ENCODE measurements at regions not wholly inside any gene's neighbourhood (a gene's known extent, or its start where the extent isn't known, plus 50 kb on each side); places are given as distances from the start of the nearest gene placed in this dataset.

DNA sequence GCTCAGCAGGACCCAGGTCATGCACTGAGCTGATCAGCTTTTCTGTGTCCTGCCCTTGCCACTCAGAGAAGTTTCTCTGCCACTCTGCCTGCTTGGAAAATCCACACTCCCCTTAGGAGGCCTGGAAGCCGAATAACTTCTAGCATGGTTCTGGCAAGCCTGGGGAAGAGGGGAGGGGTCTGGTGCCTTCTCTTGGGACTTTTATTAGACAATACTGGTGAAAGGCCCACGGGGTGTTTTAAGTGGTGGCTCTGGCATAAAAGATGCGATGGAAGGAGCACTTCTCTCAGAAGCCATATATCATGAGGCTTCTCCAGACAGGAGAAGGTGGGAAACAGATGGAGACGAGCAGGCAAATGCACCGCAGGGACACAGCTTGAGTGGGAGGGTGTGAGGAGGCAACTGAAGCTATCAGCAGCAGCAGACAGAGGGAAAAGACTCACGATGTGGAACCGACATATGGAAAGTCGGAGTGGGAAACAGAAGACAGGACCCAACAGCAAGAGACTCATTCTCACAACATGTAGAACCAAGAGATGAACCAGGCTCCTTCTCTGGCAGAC lies 141.8 kb upstream of the CTNNA2 start:
- in situ Hi-C loops (cut with HindIII; ENCODE audit: low pct_unique_long_range_greater_than_20kb, low sequenced_read_pairs) = no loop called here
- no peak for DNase-seq (ENCODE audit: low read depth, low spot score)

DNA sequence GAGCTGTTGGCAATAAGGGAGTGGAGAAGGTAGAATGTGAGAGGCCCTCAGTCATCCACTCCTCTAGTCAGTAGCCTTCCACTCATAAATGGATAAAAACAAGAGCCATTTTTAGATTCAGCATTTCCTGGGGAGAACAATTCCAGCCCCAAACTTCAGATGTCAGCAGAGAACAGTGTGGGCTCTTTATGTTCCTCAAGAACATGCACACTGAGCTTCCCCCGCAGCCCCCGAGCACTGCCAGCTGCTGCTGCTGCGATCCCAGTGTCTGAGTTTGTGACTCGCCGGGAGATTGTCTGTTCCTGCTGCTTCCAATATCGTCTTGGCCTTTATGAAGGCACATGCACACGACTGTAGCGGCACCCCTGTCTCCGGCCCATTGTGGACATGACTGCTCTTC lies 143.7 kb upstream of the CTNNA2 start:
- in situ Hi-C loops (cut with HindIII; ENCODE audit: low pct_unique_long_range_greater_than_20kb, low sequenced_read_pairs) = no loop called here
- no peak for DNase-seq (ENCODE audit: low read depth, low spot score)

DNA sequence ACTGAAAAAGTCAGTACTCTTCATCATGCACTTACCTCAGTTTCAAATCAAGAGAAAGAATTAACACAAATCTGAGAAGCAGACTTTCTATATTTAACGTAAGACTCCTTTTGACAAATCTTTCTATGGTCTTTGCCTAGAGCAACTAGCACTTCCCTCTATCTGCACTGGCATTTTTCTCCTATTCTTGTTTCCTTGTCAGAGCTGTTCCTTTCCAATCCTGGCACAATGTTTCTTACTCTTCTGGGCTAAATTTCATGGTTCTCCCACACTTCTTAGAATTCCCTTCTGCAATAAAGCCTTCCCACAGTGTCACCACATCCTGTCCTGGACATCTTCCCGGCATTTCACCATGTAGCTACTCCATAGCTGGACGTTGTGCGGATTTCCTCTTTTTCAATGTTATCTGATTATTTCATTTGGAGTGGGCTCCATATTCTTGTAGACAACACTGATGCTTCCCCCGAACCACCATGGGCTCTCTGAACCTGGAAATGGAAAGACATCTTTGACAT lies 144.7 kb upstream of the CTNNA2 start:
- DNase-seq (ENCODE audit: low read depth, low spot score) = no peak
- in situ Hi-C loops (cut with HindIII; ENCODE audit: low pct_unique_long_range_greater_than_20kb, low sequenced_read_pairs) = no loop called here

DNA sequence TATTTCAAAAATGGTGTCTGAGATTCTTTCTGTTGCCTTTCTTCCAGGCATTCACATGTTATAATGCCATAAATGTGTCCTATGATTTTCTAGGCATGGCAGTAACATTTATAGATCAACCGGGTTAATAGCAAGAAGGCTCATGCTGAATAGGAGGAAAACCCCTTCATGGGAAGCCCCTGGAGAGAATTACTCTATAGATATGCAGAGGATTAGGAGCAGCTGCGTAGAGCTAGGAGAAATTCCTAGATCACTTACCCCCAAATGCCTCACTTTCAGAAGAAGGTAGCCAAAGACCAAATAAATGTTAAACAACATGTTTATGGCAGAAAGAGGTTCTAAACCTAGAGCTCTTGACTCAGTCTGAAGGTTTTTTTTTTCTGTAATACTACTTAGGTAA lies 153.4 kb upstream of the CTNNA2 start:
- in situ Hi-C loops (cut with HindIII; ENCODE audit: low pct_unique_long_range_greater_than_20kb, low sequenced_read_pairs) = no loop called here
- DNase-seq (ENCODE audit: low read depth, low spot score) = no peak

DNA sequence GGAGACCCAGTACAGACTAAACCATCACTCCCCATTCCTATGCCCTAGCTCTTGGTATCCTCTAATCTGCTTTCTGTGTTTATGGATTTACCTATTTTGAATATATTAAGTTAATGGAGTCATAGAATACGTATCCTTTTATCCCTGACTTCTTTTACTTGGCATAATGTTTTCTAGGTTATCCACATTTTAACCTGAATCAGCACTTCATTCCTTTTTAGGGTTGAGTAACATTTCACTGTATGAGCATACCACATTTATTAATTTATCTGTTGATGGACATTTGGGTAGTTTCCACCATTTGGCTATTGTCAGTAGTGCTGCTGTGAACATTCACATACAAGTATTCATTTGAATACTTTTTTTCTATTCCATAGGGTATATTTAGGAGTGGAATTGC lies 157.3 kb upstream of the CTNNA2 start:
- in situ Hi-C loops (cut with HindIII; ENCODE audit: low pct_unique_long_range_greater_than_20kb, low sequenced_read_pairs) = no loop called here
- DNase-seq (ENCODE audit: low read depth, low spot score) = no peak

DNA sequence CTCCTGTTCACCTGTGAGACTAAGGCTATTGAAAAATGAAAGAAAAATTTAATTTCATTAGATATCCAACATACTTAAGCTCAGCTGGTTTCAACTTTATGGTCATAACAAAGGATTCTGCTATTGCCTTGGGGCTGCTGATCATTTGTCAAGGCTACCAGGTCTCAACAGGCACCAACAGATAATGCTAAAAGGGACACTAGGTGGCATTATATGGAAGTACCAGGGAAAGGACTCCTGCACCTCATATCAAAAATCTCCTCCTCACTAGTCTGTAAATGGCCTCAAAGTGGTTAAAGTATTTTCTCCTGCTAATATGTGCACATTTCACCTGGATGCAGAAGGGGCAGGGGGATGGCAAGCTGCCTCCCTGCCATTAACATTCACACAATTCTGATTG lies 167.9 kb upstream of the REG3A start:
- DNase-seq (ENCODE audit: low read depth, low spot score) = peak; percentile 35

DNA sequence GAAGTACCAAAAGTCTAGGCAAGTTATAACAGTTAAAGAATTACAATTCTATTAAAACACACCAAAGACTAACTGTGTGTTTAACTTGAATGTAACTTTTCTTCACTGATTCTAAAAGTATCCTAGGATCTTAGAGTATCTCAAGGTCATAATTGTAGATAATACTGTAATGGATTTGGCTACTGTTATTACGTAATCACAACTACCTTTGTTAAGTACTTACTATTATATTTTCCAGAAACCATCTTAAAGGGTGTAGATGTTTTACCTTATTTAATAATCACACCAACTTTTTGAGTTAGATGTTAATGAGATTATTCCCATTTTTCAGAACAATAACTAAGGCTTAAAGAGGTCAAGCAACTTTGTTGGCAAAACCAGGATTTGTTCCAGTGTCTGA lies 161.3 kb upstream of the REG3A start:
- in situ Hi-C loops (cut with HindIII; ENCODE audit: low pct_unique_long_range_greater_than_20kb, low sequenced_read_pairs) = no loop called here

More for the DNA sequence above, 167.9 kb upstream of the REG3A start:
- in situ Hi-C loops (cut with HindIII; ENCODE audit: low pct_unique_long_range_greater_than_20kb, low sequenced_read_pairs) = no loop called here

DNA sequence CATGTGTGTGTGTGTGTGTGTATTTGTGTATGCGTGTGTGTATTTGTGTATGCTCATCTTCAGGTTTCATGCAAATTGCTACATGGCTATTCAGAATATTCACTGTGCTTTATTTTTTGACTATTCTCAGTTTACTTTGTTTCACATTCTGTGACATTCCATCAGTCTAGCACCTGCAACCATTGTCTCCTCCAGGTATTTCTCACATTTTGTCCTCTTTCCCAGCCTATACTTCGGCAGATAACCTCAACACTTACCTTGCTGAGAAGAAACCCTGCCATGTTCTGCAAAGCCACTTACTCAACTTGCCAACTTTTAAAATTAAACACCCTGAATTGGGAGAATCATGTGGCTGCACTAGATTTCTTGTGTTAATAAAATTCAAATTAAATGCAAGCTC lies 135.4 kb upstream of the REG3A start:
- DNase-seq (ENCODE audit: low read depth, low spot score) = no peak
- in situ Hi-C loops (cut with HindIII; ENCODE audit: low pct_unique_long_range_greater_than_20kb, low sequenced_read_pairs) = no loop called here

More for the DNA sequence above, 161.3 kb upstream of the REG3A start:
- DNase-seq (ENCODE audit: low read depth, low spot score) = no peak

DNA sequence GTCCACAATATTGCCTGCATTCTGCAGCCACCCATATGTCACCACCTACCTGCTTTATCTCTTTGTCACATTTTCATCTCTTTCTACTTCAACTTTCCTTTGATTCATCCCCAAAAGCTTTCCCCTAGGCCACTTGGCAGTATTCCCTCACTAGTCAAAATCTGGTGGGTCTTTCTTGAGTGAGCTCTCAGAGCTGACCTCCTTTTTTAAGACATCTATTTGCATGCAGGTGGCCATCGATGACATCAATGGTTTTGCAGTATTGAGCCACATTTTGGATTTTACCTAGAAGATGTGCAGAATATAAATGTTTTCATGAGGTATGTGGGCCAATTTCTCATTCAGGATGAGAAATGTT lies 133.4 kb upstream of the REG3A start:
- no peak for DNase-seq (ENCODE audit: low read depth, low spot score)
- in situ Hi-C loops (cut with HindIII; ENCODE audit: low pct_unique_long_range_greater_than_20kb, low sequenced_read_pairs) = no loop called here

DNA sequence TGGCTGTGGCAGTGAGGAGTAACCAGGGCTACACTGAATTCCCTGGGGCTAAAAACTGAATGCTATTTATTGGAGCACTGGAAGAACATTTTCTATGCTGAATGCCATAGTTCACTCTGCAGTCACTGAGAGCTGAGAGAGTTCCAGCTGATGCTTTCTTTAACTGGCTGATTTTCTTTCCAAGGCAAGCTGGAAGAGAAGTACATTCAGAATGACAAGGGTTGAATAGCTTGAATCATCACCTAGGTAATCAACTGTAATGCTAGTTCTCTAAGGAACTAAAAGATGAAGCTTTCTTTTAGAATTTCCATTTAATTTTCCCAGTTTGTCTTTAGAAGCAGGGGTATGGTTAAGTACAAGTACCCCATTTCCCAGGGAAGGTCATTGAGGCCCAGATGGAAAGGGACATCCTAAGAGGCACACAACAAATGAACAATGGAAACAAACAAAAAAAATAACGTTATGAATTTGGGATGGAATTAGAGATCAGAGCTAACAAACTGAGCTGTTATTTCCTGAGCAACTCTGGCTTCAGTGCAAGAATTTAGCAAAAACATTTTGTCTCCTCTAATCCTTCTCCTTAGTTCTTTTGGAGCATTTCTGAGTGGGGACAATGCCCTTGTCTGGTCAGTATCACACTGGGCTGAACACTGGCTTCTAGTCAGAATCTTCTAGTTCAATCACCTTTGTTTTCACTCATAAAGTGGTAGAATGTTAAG lies 132.8 kb upstream of the REG3A start:
- in situ Hi-C loops (cut with HindIII; ENCODE audit: low pct_unique_long_range_greater_than_20kb, low sequenced_read_pairs) = no loop called here
- no peak for DNase-seq (ENCODE audit: low read depth, low spot score)

DNA sequence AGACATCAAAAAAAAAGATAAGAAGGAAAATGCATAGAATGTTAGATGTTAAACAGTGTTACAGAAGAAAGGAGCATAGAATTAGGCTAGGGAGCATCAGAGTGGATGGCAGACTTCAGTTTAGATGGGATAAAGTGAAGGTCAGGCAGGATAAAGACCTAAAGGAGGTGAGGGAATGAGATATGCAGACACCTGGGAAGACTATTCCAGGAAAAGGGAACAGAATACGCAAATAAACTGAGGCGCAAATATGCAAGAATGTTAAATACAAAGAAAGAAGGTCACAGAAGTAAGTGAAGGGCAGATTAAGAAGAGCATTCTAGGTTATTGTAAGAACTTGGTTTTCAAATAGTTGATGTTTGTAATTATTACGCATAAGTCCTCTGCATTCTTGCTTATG lies 116.3 kb upstream of the REG3A start:
- in situ Hi-C loops (cut with HindIII; ENCODE audit: low pct_unique_long_range_greater_than_20kb, low sequenced_read_pairs) = no loop called here
- DNase-seq (ENCODE audit: low read depth, low spot score) = no peak

DNA sequence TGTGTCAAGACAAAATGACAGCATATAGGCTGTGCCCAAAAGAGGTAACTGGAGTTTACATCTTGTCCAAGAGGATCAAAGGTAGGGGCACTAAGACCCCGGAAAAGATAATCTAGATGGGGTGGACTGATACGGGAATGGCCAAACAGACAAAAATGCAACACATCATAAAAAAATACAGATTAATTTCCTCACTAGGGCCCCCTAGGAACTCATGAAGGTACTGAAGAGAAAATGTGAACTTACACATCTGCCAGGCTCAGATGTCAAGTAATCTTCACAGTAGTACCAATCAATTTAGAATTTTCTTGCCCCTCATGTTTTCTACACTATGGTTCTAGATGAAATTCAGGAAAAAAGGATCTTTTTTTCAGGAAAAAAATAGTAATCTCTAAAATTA lies 115.6 kb upstream of the REG3A start:
- in situ Hi-C loops (cut with HindIII; ENCODE audit: low pct_unique_long_range_greater_than_20kb, low sequenced_read_pairs) = no loop called here
- DNase-seq (ENCODE audit: low read depth, low spot score) = no peak

DNA sequence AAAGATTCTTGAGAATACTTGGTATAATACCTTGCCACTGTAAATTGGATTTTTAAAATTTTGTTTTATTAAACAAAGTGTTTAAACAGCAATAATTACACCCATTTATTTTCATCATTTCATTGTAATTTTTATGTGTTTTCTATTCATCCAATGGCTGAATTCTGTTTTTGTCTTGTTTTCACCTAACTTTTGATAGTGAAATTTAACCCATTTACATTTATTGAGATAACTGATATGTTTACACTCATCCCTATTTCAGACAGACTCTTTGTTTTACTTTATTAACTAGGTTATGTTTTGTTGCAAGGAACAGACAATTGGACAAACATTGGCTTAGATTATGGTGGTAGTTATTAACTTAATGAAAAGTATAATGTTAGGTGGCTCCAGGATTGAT lies 113.1 kb upstream of the REG3A start:
- DNase-seq (ENCODE audit: low read depth, low spot score) = no peak
- in situ Hi-C loops (cut with HindIII; ENCODE audit: low pct_unique_long_range_greater_than_20kb, low sequenced_read_pairs) = no loop called here

DNA sequence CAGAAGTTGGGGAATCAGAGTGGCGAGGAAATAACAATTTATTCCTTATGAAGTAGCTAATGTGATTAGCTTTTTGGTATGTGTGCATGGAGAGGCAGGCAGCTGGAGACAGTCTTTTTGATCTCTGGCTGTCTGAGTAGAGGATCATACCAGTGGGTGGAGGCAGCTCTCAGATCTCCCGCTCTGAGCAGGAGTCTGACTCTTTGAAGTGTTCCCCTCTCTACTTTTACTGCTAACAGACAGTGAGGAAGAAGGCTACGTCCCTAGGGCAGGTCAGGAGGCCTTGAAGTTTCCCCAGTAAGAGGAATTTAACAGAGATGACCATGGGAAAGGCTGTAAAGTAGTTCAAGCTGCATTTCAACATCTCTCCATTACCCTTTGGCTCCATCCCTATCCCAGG lies 111.9 kb upstream of the REG3A start:
- in situ Hi-C loops (cut with HindIII; ENCODE audit: low pct_unique_long_range_greater_than_20kb, low sequenced_read_pairs) = no loop called here
- no peak for DNase-seq (ENCODE audit: low read depth, low spot score)

DNA sequence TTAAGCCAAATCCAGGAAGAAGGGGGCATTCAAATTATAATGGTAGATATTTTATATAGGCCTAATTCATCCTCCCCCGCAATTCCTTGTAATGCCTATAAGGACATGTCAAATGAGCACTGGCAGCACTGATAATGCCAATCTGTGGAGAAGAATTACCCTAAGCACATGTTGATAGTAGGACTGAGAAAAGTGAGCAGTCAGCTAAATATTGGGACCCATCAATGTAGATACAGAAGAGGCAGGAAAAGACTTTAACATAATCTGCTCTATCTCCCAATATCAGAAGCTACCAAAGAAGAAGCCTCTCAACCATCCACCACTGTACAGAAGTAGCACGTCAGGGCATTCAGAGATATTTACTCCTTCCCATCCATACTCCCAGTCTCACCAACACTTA lies 101.3 kb upstream of the REG3A start:
- in situ Hi-C loops (cut with HindIII; ENCODE audit: low pct_unique_long_range_greater_than_20kb, low sequenced_read_pairs) = no loop called here
- DNase-seq (ENCODE audit: low read depth, low spot score) = no peak

DNA sequence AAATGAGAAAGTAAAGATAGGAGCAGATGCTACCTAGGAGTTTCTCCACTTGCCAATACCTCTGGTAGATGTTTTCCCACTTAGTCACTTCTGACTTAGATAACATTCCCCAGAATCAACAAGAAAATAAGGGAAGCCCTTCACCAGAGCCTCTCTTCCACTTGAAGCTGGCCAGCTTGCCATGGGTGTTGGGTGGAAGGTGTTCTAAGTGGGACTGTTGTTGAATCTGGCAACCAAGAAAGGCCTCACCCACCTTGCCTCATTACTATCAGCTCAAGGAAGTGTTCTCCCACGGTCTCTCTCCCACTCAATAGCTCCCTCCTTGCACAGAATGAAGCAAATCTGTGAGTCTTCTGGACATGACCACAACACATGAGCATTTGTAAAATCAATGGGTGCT lies 100.4 kb upstream of the REG3A start:
- no peak for DNase-seq (ENCODE audit: low read depth, low spot score)
- in situ Hi-C loops (cut with HindIII; ENCODE audit: low pct_unique_long_range_greater_than_20kb, low sequenced_read_pairs) = no loop called here

DNA sequence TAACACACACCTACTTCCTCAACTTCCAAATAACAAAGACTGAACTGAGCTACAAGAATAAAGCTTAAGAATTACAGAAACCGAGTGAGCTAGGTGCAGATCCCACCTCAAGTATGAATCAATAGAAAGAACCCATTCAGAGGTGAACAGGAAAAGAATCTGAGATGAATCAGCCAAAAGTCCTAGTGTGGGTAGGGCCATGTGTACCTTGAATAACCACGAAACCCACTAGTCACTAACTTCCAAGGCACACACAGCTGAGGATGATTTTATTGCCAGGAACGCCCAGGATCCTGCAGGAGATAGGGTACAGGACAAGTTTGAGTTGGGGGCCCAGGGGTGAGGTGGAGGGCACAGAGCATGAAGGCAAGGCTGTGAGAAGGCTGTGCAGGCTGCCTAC lies 99.7 kb upstream of the REG3A start:
- DNase-seq (ENCODE audit: low read depth, low spot score) = no peak
- in situ Hi-C loops (cut with HindIII; ENCODE audit: low pct_unique_long_range_greater_than_20kb, low sequenced_read_pairs) = no loop called here

DNA sequence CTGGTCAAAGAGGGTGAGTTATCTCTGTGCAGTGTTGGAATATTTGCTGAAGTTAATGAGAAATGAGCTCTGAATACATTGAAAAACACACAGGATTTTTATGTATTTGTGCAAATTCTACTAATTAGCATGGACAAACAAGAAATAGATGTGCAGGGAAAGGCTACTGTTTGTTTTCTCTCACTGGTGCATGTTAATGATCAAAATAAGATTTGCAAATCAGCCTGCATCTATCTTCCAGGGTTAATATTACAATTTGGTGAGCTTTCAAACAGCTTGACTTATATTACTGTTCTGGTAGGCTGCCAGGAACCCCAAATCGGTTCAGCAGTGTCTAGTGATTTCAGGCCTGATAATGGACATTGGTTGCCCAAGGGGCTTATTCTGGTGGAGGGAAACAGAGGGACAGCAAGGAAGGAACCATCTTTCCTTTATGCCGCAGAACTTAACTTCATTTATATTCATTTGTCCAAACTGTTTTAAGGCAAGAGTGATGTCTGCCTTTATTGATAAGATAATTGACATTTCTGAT lies 93.8 kb upstream of the REG3A start:
- in situ Hi-C loops (cut with HindIII; ENCODE audit: low pct_unique_long_range_greater_than_20kb, low sequenced_read_pairs) = no loop called here
- DNase-seq (ENCODE audit: low read depth, low spot score) = no peak

DNA sequence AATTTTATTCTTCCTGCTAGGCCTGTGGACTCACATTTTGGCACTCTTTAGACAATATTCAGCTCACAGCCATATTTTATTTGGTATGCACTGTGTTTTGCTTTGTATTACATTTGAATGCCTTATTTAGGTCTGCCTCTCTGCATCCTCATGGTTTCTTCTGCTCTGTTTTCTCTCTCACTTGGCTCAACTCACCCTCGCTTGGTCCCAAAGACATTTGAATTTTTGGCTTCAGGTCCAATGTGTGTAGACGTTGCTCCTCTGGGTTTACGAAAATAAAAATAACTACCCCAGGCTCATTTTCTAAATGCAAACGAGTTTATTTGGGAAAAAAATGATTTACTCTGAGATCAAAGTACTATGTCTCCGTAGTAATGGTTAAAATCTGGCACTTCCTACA lies 91.1 kb upstream of the REG3A start:
- DNase-seq (ENCODE audit: low read depth, low spot score) = no peak
- in situ Hi-C loops (cut with HindIII; ENCODE audit: low pct_unique_long_range_greater_than_20kb, low sequenced_read_pairs) = no loop called here

Data from SK-MEL-5 (cell line).